ENCODE measurements at regions not wholly inside any gene's neighbourhood (a gene's known extent, or its start where the extent isn't known, plus 50 kb on each side); places are given as distances from the start of the nearest gene placed in this dataset.

GRCh38 chr7:142377567-142377966 is 119.7 kb upstream of the PRSS58 start:
- H3K4me3 ChIP-seq (ENCODE audit: low read depth, low read length): no peak overlapping the region
- no peak for DNase-seq (ENCODE audit: low read depth)
- no peak for TF ChIP-seq CTCF (IDR thresholded peaks at IDR 0.05; ENCODE audit: insufficient read depth, low read depth, low read length)

GRCh38 chr7:142376356-142376997 is 118.6 kb upstream of the PRSS58 start:
- H3K4me3 ChIP-seq (ENCODE audit: low read depth, low read length): no peak overlapping the region
- no peak for TF ChIP-seq CTCF (IDR thresholded peaks at IDR 0.05; ENCODE audit: insufficient read depth, low read depth, low read length)
- no peak for DNase-seq (ENCODE audit: low read depth)

- no peak overlapping the region for H3K4me3 ChIP-seq (ENCODE audit: low read depth, low read length)
- TF ChIP-seq CTCF (IDR thresholded peaks at IDR 0.05; ENCODE audit: insufficient read depth, low read depth, low read length): peak; percentile 23
- no peak for DNase-seq (ENCODE audit: low read depth)
Measured at GRCh38 chr7:142375710-142376313, 118.0 kb upstream of the PRSS58 start.

DNA sequence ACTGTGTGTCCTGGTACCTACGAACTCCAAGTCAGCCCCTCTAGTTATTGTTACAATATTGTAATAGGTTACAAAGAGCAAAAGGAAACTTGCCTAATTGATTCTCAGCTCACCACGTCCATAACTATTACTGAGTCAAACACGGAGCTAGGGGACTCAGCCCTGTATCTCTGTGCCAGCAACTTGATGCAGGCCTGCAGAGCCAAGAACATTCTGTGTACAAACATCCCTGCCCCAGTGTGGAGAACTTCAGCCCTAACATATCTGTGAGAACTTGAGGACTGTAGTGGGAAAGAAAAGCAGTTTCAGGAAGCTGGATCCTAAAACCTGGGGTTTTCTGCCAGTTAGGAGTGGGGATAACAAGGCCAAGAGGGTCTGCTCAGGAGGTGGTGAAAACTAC is 114.9 kb upstream of the PRSS58 start:
- H3K4me3 ChIP-seq (ENCODE audit: low read depth, low read length): no peak overlapping the region
- no peak for TF ChIP-seq CTCF (IDR thresholded peaks at IDR 0.05; ENCODE audit: insufficient read depth, low read depth, low read length)
- no peak for DNase-seq (ENCODE audit: low read depth)

DNA sequence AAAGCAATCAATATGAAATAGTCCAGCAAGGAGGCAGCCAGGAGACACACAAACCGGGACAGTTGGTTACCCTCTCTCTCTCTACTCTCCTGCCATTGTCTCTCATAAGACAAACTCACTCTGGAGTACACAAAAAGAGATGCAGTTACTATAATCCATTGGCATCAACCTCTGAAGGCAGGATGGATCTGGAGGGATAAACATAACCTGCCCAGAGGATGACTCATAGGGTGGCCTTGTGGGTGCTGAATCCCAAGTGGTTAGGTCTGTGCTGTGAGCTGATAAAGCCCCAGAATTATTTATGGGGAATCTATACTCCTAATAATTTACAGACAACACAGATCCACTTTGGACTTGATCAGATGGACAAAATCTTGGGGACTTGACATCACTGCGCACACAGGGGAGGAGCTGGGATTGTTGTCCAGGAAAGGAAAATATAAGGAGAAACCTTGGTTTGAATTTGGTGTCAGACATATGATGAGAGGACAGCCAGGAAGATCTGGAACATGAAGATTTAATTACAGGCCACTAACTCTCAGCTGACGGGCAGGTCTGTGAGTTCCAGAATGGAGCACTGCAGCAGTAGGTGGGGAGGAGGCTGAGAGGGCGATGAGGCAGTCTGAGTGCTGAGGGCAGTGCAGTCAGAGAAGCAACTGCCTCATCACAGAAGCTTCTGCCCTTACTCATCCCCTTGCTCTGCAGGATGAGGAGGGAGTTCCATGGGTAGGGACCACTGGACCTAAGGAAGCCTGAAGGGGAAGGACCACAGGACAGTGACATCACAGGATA is 113.9 kb upstream of the PRSS58 start:
- no peak for DNase-seq (ENCODE audit: low read depth)
- H3K4me3 ChIP-seq (ENCODE audit: low read depth, low read length): no peak overlapping the region
- TF ChIP-seq CTCF (IDR thresholded peaks at IDR 0.05; ENCODE audit: insufficient read depth, low read depth, low read length): no peak

DNA sequence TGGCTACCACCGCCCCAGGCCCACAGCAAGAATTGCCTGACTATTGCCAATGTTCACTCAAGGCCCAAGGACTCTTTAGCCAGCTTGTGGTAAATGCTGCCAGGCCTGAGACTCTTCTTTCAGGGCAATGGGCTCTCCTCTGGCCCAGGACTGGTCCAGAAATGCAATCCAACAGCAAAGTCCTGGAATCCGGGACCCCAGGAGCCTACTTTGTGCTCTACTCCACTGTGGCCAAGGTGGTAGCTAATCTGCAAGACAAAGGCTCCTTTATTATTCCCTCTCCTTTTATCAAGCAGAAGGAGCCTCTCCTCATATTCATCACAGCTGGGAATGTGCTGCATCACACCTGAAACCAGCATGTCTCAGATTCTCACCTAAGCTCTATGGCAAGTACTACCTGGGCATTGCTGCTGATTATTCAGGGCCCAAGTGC is 107.6 kb upstream of the PRSS58 start:
- no peak for TF ChIP-seq CTCF (IDR thresholded peaks at IDR 0.05; ENCODE audit: insufficient read depth, low read depth, low read length)
- no peak overlapping the region for H3K4me3 ChIP-seq (ENCODE audit: low read depth, low read length)
- no peak for DNase-seq (ENCODE audit: low read depth)

All from fibroblast of villous mesenchyme (primary cell).